GM11168 (cell line): ENCODE measurements at regions not wholly inside any gene's neighbourhood (a gene's known extent, or its start where the extent isn't known, plus 50 kb on each side); places are given as distances from the start of the nearest gene placed in this dataset.

Source experiments
- in situ Hi-C: fragments of 300-500 bp; cut with MboI; formaldehyde crosslinking; loops from one replicate; pipeline ENCODE4 v1.12.0; 2022; ENCODE audit warnings: low sequenced_read_pairs; ENCODE audit not compliant: unreplicated experiment

- in situ Hi-C loops, result no loop called here
These were observed 686.7 kb downstream of the TMEM182 start for GRCh38 chr2:103448495-103448894.

GRCh38 chr2:103451283-103451682 lies 689.5 kb downstream of the TMEM182 start:
- in situ Hi-C loops, result no loop called here

- in situ Hi-C loops, result no loop called here
These were observed 697.5 kb downstream of the TMEM182 start for GRCh38 chr2:103459283-103459682.

- in situ Hi-C loops, result no loop called here
These were observed 700.3 kb downstream of the TMEM182 start for GRCh38 chr2:103462101-103462500.

GRCh38 chr2:103462712-103463111 lies 700.9 kb downstream of the TMEM182 start:
- in situ Hi-C loops, result no loop called here

GRCh38 chr2:103464831-103465230 lies 703.0 kb downstream of the TMEM182 start:
- in situ Hi-C loops, result no loop called here

- in situ Hi-C loops, result no loop called here
These were observed 708.0 kb downstream of the TMEM182 start for GRCh38 chr2:103469800-103470199.

- in situ Hi-C loops, result no loop called here
These were observed 723.1 kb downstream of the TMEM182 start for GRCh38 chr2:103484906-103485305.

GRCh38 chr2:103496850-103497249 lies 735.0 kb downstream of the TMEM182 start:
- in situ Hi-C loops, result no loop called here

GRCh38 chr2:103506812-103507211 lies 745.0 kb downstream of the TMEM182 start:
- in situ Hi-C loops, result no loop called here

GRCh38 chr2:103512442-103512841 lies 750.6 kb downstream of the TMEM182 start:
- in situ Hi-C loops, result no loop called here

GRCh38 chr2:103520547-103520946 lies 758.7 kb downstream of the TMEM182 start:
- in situ Hi-C loops, result no loop called here

- in situ Hi-C loops, result no loop called here
These were observed 763.9 kb downstream of the TMEM182 start for GRCh38 chr2:103525756-103526155.

- in situ Hi-C loops, result no loop called here
These were observed 764.9 kb downstream of the TMEM182 start for GRCh38 chr2:103526757-103527156.

- in situ Hi-C loops, result no loop called here
These were observed 765.4 kb downstream of the TMEM182 start for GRCh38 chr2:103527278-103527677.

- in situ Hi-C loops, result no loop called here
These were observed 768.1 kb downstream of the TMEM182 start for GRCh38 chr2:103529798-103530502.

- in situ Hi-C loops, result no loop called here
These were observed 790.9 kb downstream of the TMEM182 start for GRCh38 chr2:103552775-103553174.

- in situ Hi-C loops, result no loop called here
These were observed 833.0 kb downstream of the TMEM182 start for GRCh38 chr2:103594823-103595222.

GRCh38 chr2:103605071-103605780 lies 843.4 kb downstream of the TMEM182 start:
- in situ Hi-C loops, result no loop called here

GRCh38 chr2:103615611-103616105 lies 853.8 kb downstream of the TMEM182 start:
- in situ Hi-C loops, result no loop called here

GRCh38 chr2:103616891-103617290 lies 855.1 kb downstream of the TMEM182 start:
- in situ Hi-C loops, result no loop called here

GRCh38 chr2:103618112-103618511 lies 856.3 kb downstream of the TMEM182 start:
- in situ Hi-C loops, result no loop called here
